Liver (tissue), 8 donors: ENCODE measurements at regions not wholly inside any gene's neighbourhood (a gene's known extent, or its start where the extent isn't known, plus 50 kb on each side); places are given as distances from the start of the nearest gene placed in this dataset.

ENCODE experiments used
- DNase-seq: peaks from one replicate; pipeline ENCODE4 v3.0.0-alpha.2; 2017; ENCODE audit warnings: low spot score
- H3K27ac ChIP-seq, 2 donors: one replicate each; pipeline ENCODE4 v1.7.0; 2013; ENCODE audit warnings: inconsistent platforms in 2 of 2, low read length in 2 of 2, control low read depth in 1 of 2, low read depth in 1 of 2, mild to moderate bottlenecking in 1 of 2
- H3K27me3 ChIP-seq, 4 donors: one replicate each; pipeline versions ENCODE4 v1.6.1 to v1.7.0; 2013; ENCODE audit warnings: low read length in 3 of 4, inconsistent platforms in 1 of 4, mild to moderate bottlenecking in 1 of 4, moderate library complexity in 1 of 4; ENCODE audit not compliant: control insufficient read depth in 4 of 4, insufficient read depth in 4 of 4
- H3K36me3 ChIP-seq, 4 donors: one replicate each; pipeline versions ENCODE4 v1.6.1 to v1.7.0; 2013; ENCODE audit warnings: low read length in 3 of 4, mild to moderate bottlenecking in 3 of 4, low read depth in 1 of 4, moderate library complexity in 1 of 4; ENCODE audit not compliant: control insufficient read depth in 4 of 4, insufficient read depth in 3 of 4
- H3K4me1 ChIP-seq, 4 donors: one replicate each; pipeline versions ENCODE4 v1.6.1 to v1.7.0; 2013; ENCODE audit warnings: low read length in 3 of 4, mild to moderate bottlenecking in 3 of 4, moderate library complexity in 1 of 4; ENCODE audit not compliant: control insufficient read depth in 4 of 4, insufficient read depth in 4 of 4
- H3K4me3 ChIP-seq, 3 donors: one replicate each; pipeline versions ENCODE4 v1.6.1 to v1.7.0; 2013; ENCODE audit warnings: low read length in 3 of 3, control low read depth in 1 of 3, low read depth in 1 of 3, mild to moderate bottlenecking in 1 of 3
- H3K9ac ChIP-seq, 2 donors: one replicate each; pipeline ENCODE4 v1.7.0; 2013; ENCODE audit warnings: low read length in 2 of 2, mild to moderate bottlenecking in 2 of 2, moderate library complexity in 2 of 2, control low read depth in 1 of 2, low read depth in 1 of 2
- H3K9me3 ChIP-seq, 4 donors: one replicate each; pipeline versions ENCODE4 v1.6.1 to v1.7.0; 2013; ENCODE audit warnings: low read length in 3 of 4; ENCODE audit not compliant: control insufficient read depth in 4 of 4
- ATF3 ChIP-seq: IDR thresholded peaks from 2 replicates; pipeline ENCODE4 v1.6.1; 2016; ENCODE audit warnings: antibody characterized with exemption
- CTCF ChIP-seq: fragments of 150-350 bp; IDR thresholded peaks from 2 replicates; pipeline ENCODE4 v1.5.1; 2017; ENCODE audit warnings: improper control_type of control experiment, low read depth, low read length; ENCODE audit not compliant: missing input control
- EGR1 ChIP-seq, 2 donors: IDR thresholded peaks; 2 replicates each; pipeline ENCODE4 v1.6.1; 2016 to 2018; ENCODE audit warnings: antibody characterized with exemption in 2 of 2, low read depth in 2 of 2
- FOXA1 ChIP-seq: IDR thresholded peaks from 2 replicates; pipeline ENCODE4 v1.6.1; 2016; ENCODE audit warnings: antibody characterized with exemption
- FOXA2 ChIP-seq: IDR thresholded peaks from 2 replicates; pipeline ENCODE4 v1.6.1; 2016; ENCODE audit warnings: antibody characterized with exemption
- GABPA ChIP-seq, 2 donors: IDR thresholded peaks in 1 of 2; conservative IDR thresholded peaks in 1 of 2; 2 replicates each; pipeline ENCODE4 v1.6.1; 2016; ENCODE audit warnings: antibody characterized with exemption in 2 of 2, mild to moderate bottlenecking in 1 of 2, moderate library complexity in 1 of 2
- HNF4A ChIP-seq, 2 donors: conservative IDR thresholded peaks; 2 replicates each; pipeline ENCODE4 v1.6.1; 2016; ENCODE audit warnings: antibody characterized with exemption in 2 of 2, mild to moderate bottlenecking in 2 of 2
- HNF4G ChIP-seq: IDR thresholded peaks from 2 replicates; pipeline ENCODE4 v1.6.1; 2016; ENCODE audit warnings: antibody characterized with exemption
- JUND ChIP-seq, 2 donors: IDR thresholded peaks; 2 replicates each; pipeline ENCODE4 v1.6.1; 2016; ENCODE audit warnings: antibody characterized with exemption in 2 of 2
- MAX ChIP-seq: IDR thresholded peaks from 2 replicates; pipeline ENCODE4 v1.6.1; 2016; ENCODE audit warnings: antibody characterized with exemption
- NR2F2 ChIP-seq: IDR thresholded peaks from 2 replicates; pipeline ENCODE4 v1.6.1; 2016; ENCODE audit warnings: antibody characterized with exemption
- RAD21 ChIP-seq, 2 donors: IDR thresholded peaks; 2 replicates each; pipeline ENCODE4 v1.6.1; 2016; ENCODE audit warnings: antibody characterized with exemption in 2 of 2, mild to moderate bottlenecking in 2 of 2
- REST ChIP-seq: IDR thresholded peaks from 2 replicates; pipeline ENCODE4 v1.6.1; 2016; ENCODE audit warnings: antibody characterized with exemption, mild to moderate bottlenecking
- RXRA ChIP-seq, 2 donors: IDR thresholded peaks; 2 replicates each; pipeline ENCODE4 v1.6.1; 2017 to 2018; ENCODE audit warnings: antibody characterized with exemption in 2 of 2, mild to moderate bottlenecking in 1 of 2
- SP1 ChIP-seq: IDR thresholded peaks from 2 replicates; pipeline ENCODE4 v1.6.1; 2018; ENCODE audit warnings: antibody characterized with exemption, mild to moderate bottlenecking
- YY1 ChIP-seq: IDR thresholded peaks from 2 replicates; pipeline ENCODE4 v1.6.1; 2016; ENCODE audit warnings: antibody characterized with exemption, mild to moderate bottlenecking
- ZBTB33 ChIP-seq: IDR thresholded peaks from 2 replicates; pipeline ENCODE4 v1.6.1; 2016; ENCODE audit warnings: antibody characterized with exemption
- WGBS: extraction: QIAGEN DNeasy Blood & Tissue Kit; methylation state at CpG from one replicate; pipeline ENCODE4 v1.1.7; 2013; 5-methylcytosine and 5-hydroxymethylcytosine counted together
- donor health status: healthy.
- donor health status: healthy.
- donor health status: healthy.
- donor health status: healthy.
- donor health status: healthy.

- Histone ChIP-seq H3K36me3 (no peaks in the 10 kb centered on the region), H3K9me3 (no peaks in the 10 kb centered on the region), H3K27me3 (no peaks in the 10 kb centered on the region), H3K4me1 (no peaks in the 10 kb centered on the region), H3K27ac (no peak overlapping the region), H3K9ac (no peak overlapping the region), H3K4me3 (no peak overlapping the region)
- no peak for DNase-seq
- WGBS, result 82% methylated on average over 2 of the region's 2 CpGs
- TF ChIP-seq FOXA2 (no peak), ZBTB33 (no peak), MAX (no peak), EGR1 (IDR thresholded peaks at IDR 0.05; ENCODE audit: low read depth in 2 of 2) (no peak), JUND (IDR thresholded peaks at IDR 0.05) (no peak), NR2F2 (no peak), HNF4A (conservative IDR thresholded peaks at IDR 0.05) (no peak), GABPA (IDR thresholded peaks at IDR 0.05 in 1 of 2, conservative IDR thresholded peaks at IDR 0.05 in 1 of 2) (no peak), REST (no peak), RAD21 (IDR thresholded peaks at IDR 0.05) (no peak), HNF4G (no peak), FOXA1 (no peak), CTCF (no peak), ATF3 (no peak), RXRA (IDR thresholded peaks at IDR 0.05) (no peak)
These were observed 193.4 kb upstream of the GPR101 start for GRCh38 chrX:137227151-137227550.

GRCh38 chrX:137215467-137215866, 181.7 kb upstream of the GPR101 start:
- Histone ChIP-seq H3K27me3 (no peaks in the 10 kb centered on the region), H3K27ac (no peak overlapping the region)
- WGBS, result 73% methylated on average over 1 of the region's 1 CpG
- TF ChIP-seq CTCF, result no peak
- TF ChIP-seq NR2F2, result no peak
- TF ChIP-seq FOXA2, result no peak
- TF ChIP-seq YY1, result no peak
- TF ChIP-seq EGR1 (IDR thresholded peaks at IDR 0.05; ENCODE audit: low read depth in 2 of 2), result no peak
- TF ChIP-seq JUND (IDR thresholded peaks at IDR 0.05), result no peak
- no peak for TF ChIP-seq FOXA1
- TF ChIP-seq RXRA (IDR thresholded peaks at IDR 0.05), result no peak
- no peak for TF ChIP-seq SP1
- no peak for TF ChIP-seq REST
- TF ChIP-seq GABPA (IDR thresholded peaks at IDR 0.05 in 1 of 2, conservative IDR thresholded peaks at IDR 0.05 in 1 of 2), result no peak
- no peak for TF ChIP-seq ATF3
- TF ChIP-seq MAX, result no peak
- TF ChIP-seq HNF4G, result no peak

More at GRCh38 chrX:137215467-137215866, 181.7 kb upstream of the GPR101 start:
- H3K9ac ChIP-seq, result no peak overlapping the region
- no peaks in the 10 kb centered on the region for H3K4me1 ChIP-seq
- no peaks in the 10 kb centered on the region for H3K36me3 ChIP-seq
- H3K9me3 ChIP-seq, result no peaks in the 10 kb centered on the region
- H3K4me3 ChIP-seq, result no peak overlapping the region
- no peak for DNase-seq
